H1 (cell line): ENCODE measurements at regions not wholly inside any gene's neighbourhood (a gene's known extent, or its start where the extent isn't known, plus 50 kb on each side); places are given as distances from the start of the nearest gene placed in this dataset.

Experiments
- CTCF ChIA-PET: fragments of 300-600 bp; sonication (Branson Sonifier 250); formaldehyde crosslinking; loops from one replicate; lab custom pipeline; 2021; ENCODE audit not compliant: partially characterized antibody; lab: Charles Lee
- POLR2A ChIA-PET: fragments of 300-600 bp; sonication (Branson Sonifier 250); formaldehyde crosslinking; loops from one replicate; lab custom pipeline; 2021; ENCODE audit warnings: inconsistent platforms; ENCODE audit not compliant: partially characterized antibody; lab: Charles Lee
- DNase-seq, 2 experiments: peaks; one replicate each; pipeline versions ENCODE4 v3.0.0 to v3.0.0-alpha.2; 2010 to 2022; ENCODE audit warnings: low spot score in 2 of 2, low read depth in 1 of 2, mixed read lengths in 1 of 2
- FAIRE-seq: peaks from 2 replicates; lab custom pipeline; 2011; peaks lifted over from hg19 to GRCh38; lab: Jason Lieb, UNC
- H2AFZ ChIP-seq: 2 replicates; pipeline ENCODE4 v1.8.1; 2012; ENCODE audit warnings: low read length, inconsistent platforms
- H2AK5ac ChIP-seq: 2 replicates; pipeline ENCODE4 v1.6.1; 2013; ENCODE audit warnings: low read depth, low read length
- H2BK120ac ChIP-seq: replicated peaks from 2 replicates; pipeline ENCODE3; 2013; ENCODE audit warnings: low read depth, low read length, inconsistent platforms
- H2BK12ac ChIP-seq: 2 replicates; pipeline ENCODE4 v1.6.1; 2013; ENCODE audit warnings: low read depth, low read length
- H2BK15ac ChIP-seq: 2 replicates; pipeline ENCODE4 v1.6.1; 2013; ENCODE audit warnings: low read length
- H2BK20ac ChIP-seq: 2 replicates; pipeline ENCODE4 v1.6.1; 2013; ENCODE audit warnings: low read length
- H2BK5ac ChIP-seq: 2 replicates; pipeline ENCODE4 v1.6.1; 2013; ENCODE audit warnings: low read depth, low read length
- H3K14ac ChIP-seq: 2 replicates; pipeline ENCODE4 v1.6.1; 2013; ENCODE audit warnings: inconsistent platforms; ENCODE audit not compliant: insufficient read length
- H3K18ac ChIP-seq: 2 replicates; pipeline ENCODE4 v1.6.1; 2013; ENCODE audit warnings: low read length; ENCODE audit errors: extremely low read depth
- H3K23ac ChIP-seq: 2 replicates; pipeline ENCODE4 v1.6.1; 2013; ENCODE audit warnings: inconsistent platforms; ENCODE audit not compliant: insufficient read length
- H3K23me2 ChIP-seq: 2 replicates; pipeline ENCODE4 v1.6.1; 2013; ENCODE audit warnings: low read depth, low read length
- H3K27ac ChIP-seq: 2 replicates; pipeline ENCODE4 v1.6.1; 2011; ENCODE audit warnings: low read depth, low read length, inconsistent platforms
- H3K27me3 ChIP-seq, 4 experiments: replicated peaks in 1 of 4; 1 replicate in 1 of 4; 2 replicates in 3 of 4; pipeline versions ENCODE4 v1.6.1 to v1.8.1; 2011 to 2013; ENCODE audit warnings: low read length in 3 of 4, mild to moderate bottlenecking in 3 of 4, inconsistent platforms in 2 of 4, mixed read lengths in 2 of 4, moderate library complexity in 1 of 4; ENCODE audit not compliant: control insufficient read depth in 3 of 4, insufficient read depth in 3 of 4; ENCODE audit errors: extremely low read depth in 1 of 4
- H3K36me3 ChIP-seq, 4 experiments: 2 replicates each; pipeline versions ENCODE4 v1.6.1 to v1.8.1; 2011 to 2013; ENCODE audit warnings: mild to moderate bottlenecking in 4 of 4, low read length in 3 of 4, moderate library complexity in 2 of 4, control low read depth in 1 of 4, inconsistent platforms in 1 of 4; ENCODE audit not compliant: insufficient read depth in 4 of 4, control insufficient read depth in 2 of 4
- H3K4ac ChIP-seq: replicated peaks from 2 replicates; pipeline ENCODE3; 2013; ENCODE audit warnings: low read length, low read depth, mixed read lengths, inconsistent platforms; ENCODE audit not compliant: insufficient read length
- H3K4me1 ChIP-seq, 4 experiments: replicated peaks in 1 of 4; 1 replicate in 1 of 4; 2 replicates in 3 of 4; pipeline versions ENCODE4 v1.6.1 to v1.8.1; 2011 to 2013; ENCODE audit warnings: low read length in 3 of 4, inconsistent platforms in 2 of 4, mixed read lengths in 1 of 4; ENCODE audit not compliant: insufficient read depth in 4 of 4, control insufficient read depth in 3 of 4
- H3K4me2 ChIP-seq, 2 experiments: 2 replicates each; pipeline versions ENCODE4 v1.6.1 to v1.8.1; 2011 to 2013; ENCODE audit warnings: low read depth in 2 of 2, low read length in 2 of 2, control low read depth in 1 of 2, inconsistent platforms in 1 of 2, mild to moderate bottlenecking in 1 of 2; ENCODE audit not compliant: insufficient read depth in 1 of 2
- H3K4me3 ChIP-seq, 4 experiments: fragments of 200-600, 300-600 bp in 1 of 4; sonication (generic), shearing (Covaris generic), sonication (Bioruptor Twin) in 1 of 4; 2 replicates each; pipeline versions ENCODE4 v1.5.1 to v1.8.1; 2011 to 2016; ENCODE audit warnings: low read length in 4 of 4, low read depth in 3 of 4, control low read depth in 2 of 4, inconsistent platforms in 2 of 4, mild to moderate bottlenecking in 2 of 4, mixed read lengths in 1 of 4, moderate library complexity in 1 of 4; ENCODE audit not compliant: insufficient read depth in 2 of 4; ENCODE audit errors: extremely low read depth in 1 of 4
- H3K56ac ChIP-seq: replicated peaks from 2 replicates; pipeline ENCODE3; 2013; ENCODE audit warnings: low read depth, mild to moderate bottlenecking, mixed read lengths, low read length, inconsistent platforms; ENCODE audit not compliant: insufficient read length
- H3K79me1 ChIP-seq: 2 replicates; pipeline ENCODE4 v1.6.1; 2013; ENCODE audit warnings: low read depth, low read length, control low read depth
- H3K79me2 ChIP-seq, 2 experiments: 2 replicates each; pipeline versions ENCODE4 v1.6.1 to v1.8.1; 2012 to 2013; ENCODE audit warnings: low read length in 2 of 2, mild to moderate bottlenecking in 2 of 2, inconsistent platforms in 1 of 2; ENCODE audit not compliant: insufficient read depth in 2 of 2, control insufficient read depth in 1 of 2
- H3K9ac ChIP-seq, 4 experiments: replicated peaks in 1 of 4; 1 replicate in 1 of 4; 2 replicates in 3 of 4; pipeline versions ENCODE4 v1.6.1 to v1.8.1; 2011 to 2013; ENCODE audit warnings: low read depth in 3 of 4, low read length in 3 of 4, control low read depth in 2 of 4, mild to moderate bottlenecking in 2 of 4, moderate library complexity in 2 of 4, inconsistent platforms in 1 of 4; ENCODE audit errors: extremely low read depth in 1 of 4
- H3K9me3 ChIP-seq, 2 experiments: 2 replicates each; pipeline versions ENCODE4 v1.6.1 to v1.8.1; 2012 to 2013; ENCODE audit warnings: mild to moderate bottlenecking in 2 of 2, moderate library complexity in 2 of 2, control low read depth in 1 of 2, inconsistent platforms in 1 of 2, low read depth in 1 of 2, low read length in 1 of 2, mixed read lengths in 1 of 2; ENCODE audit not compliant: insufficient read depth in 2 of 2
- H4K20me1 ChIP-seq, 2 experiments: replicated peaks in 1 of 2; 2 replicates each; pipeline versions ENCODE3 to v1.8.1; 2011 to 2013; ENCODE audit warnings: inconsistent platforms in 2 of 2, low read length in 2 of 2, mild to moderate bottlenecking in 1 of 2; ENCODE audit not compliant: insufficient read depth in 2 of 2, control insufficient read depth in 1 of 2
- H4K5ac ChIP-seq: 2 replicates; pipeline ENCODE4 v1.6.1; 2013; ENCODE audit warnings: low read length, low read depth, mixed read lengths, inconsistent platforms; ENCODE audit not compliant: insufficient read length
- H4K8ac ChIP-seq: 2 replicates; pipeline ENCODE4 v1.8.0; 2013; ENCODE audit warnings: mild to moderate bottlenecking, moderate library complexity, low read length, inconsistent platforms; ENCODE audit not compliant: insufficient read depth; ENCODE audit errors: extremely low read depth
- H4K91ac ChIP-seq: replicated peaks from 2 replicates; pipeline ENCODE3; 2013; ENCODE audit warnings: low read length, mixed read lengths, inconsistent platforms; ENCODE audit not compliant: insufficient read length
- CHD2 ChIP-seq: IDR thresholded peaks from 2 replicates; pipeline ENCODE4 v1.6.1; 2012; ENCODE audit warnings: low read length, improper control_type of control experiment
- POLR2A ChIP-seq, 2 experiments: IDR thresholded peaks; 1 replicate in 1 of 2; 2 replicates in 1 of 2; pipeline ENCODE4 v1.6.1; 2011; ENCODE audit warnings: low read depth in 2 of 2, low read length in 2 of 2, mild to moderate bottlenecking in 2 of 2; ENCODE audit errors: control extremely low read depth in 1 of 2
- RBBP5 ChIP-seq: IDR thresholded peaks from 2 replicates; pipeline ENCODE4 v1.7.1; 2012; ENCODE audit warnings: low read depth, mild to moderate bottlenecking, inconsistent platforms, low read length, moderate library complexity, borderline replicate concordance
- RNF2 ChIP-seq: fragments of 200-900, 300-1000 bp; sonication (generic); IDR thresholded peaks from 2 replicates; pipeline ENCODE4 v1.7.1; 2016; ENCODE audit warnings: borderline replicate concordance, low read depth, mild to moderate bottlenecking, antibody characterized with exemption, low read length; ENCODE audit not compliant: poor library complexity, severe bottlenecking; ENCODE audit errors: missing control alignments
- SIN3A ChIP-seq, 2 experiments: IDR thresholded peaks in 1 of 2; conservative IDR thresholded peaks in 1 of 2; 2 replicates each; pipeline ENCODE4 v1.6.1; 2011 to 2012; ENCODE audit warnings: low read length in 2 of 2, improper control_type of control experiment in 1 of 2, low read depth in 1 of 2, mild to moderate bottlenecking in 1 of 2
- WGBS, 2 experiments: shearing (Covaris generic) in 1 of 2; methylation state at CpG; one replicate each; pipeline versions ENCODE4 v1.1.6 to v1.1.7; 2013 to 2015; ENCODE audit warnings: low lambda C conversion rate in 2 of 2, mixed read lengths in 2 of 2, inconsistent platforms in 1 of 2, low coverage in 1 of 2, missing lambda C conversion rate in 1 of 2; ENCODE audit not compliant: insufficient replicate concordance in 2 of 2, insufficient coverage in 1 of 2, insufficient read length in 1 of 2; ENCODE audit errors: extremely low coverage in 1 of 2, missing lambda C conversion rate in 1 of 2; 5-methylcytosine and 5-hydroxymethylcytosine counted together

DNA sequence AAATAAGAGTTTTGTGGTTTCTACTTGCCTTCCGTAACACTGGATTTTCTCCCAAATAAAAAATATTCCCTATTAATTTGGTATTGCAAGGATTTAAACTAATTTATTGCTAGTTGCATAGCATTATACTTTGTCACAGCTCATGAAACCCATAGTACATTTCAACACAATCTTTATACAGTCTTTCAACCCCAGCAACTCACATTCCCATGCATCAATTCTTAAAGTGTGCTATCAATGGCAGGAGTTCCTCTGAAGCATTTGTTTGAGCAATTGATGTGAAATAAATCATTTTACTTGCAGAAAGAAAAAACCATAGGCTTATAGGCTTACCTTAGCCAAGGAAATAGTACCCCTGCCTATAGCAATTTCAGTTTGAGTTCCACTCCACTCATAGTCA, 251.9 kb downstream of the PAPSS1 start:
- no peak overlapping the region for H4K91ac ChIP-seq
- POLR2A ChIA-PET, result no interaction called here
- FAIRE-seq (no peak), DNase-seq (no peak)
- no peak overlapping the region for H2AFZ ChIP-seq
- no peak overlapping the region for H4K8ac ChIP-seq
- H3K79me1 ChIP-seq, result no peaks in the 10 kb centered on the region
- H3K18ac ChIP-seq, result no peak overlapping the region
- 91% methylated on average over 1 of the region's 1 CpG; no CpG with 5 or more reads in 1 of the 2 experiments for WGBS, 2 experiments
- no peak overlapping the region for H3K4me2 ChIP-seq
- no peak overlapping the region for H3K27ac ChIP-seq
- H2AK5ac ChIP-seq, result no peak overlapping the region
- no peak overlapping the region for H2BK20ac ChIP-seq
- no peaks in the 10 kb centered on the region for H3K4me1 ChIP-seq
- H3K9ac ChIP-seq, result no peak overlapping the region
- H3K9me3 ChIP-seq, result no peaks in the 10 kb centered on the region
- H2BK12ac ChIP-seq, result no peak overlapping the region
- TF ChIP-seq POLR2A (IDR thresholded peaks at IDR 0.05; ENCODE audit: control extremely low read depth in 1 of 2, low read depth in 2 of 2, low read length in 2 of 2) (no peak), RNF2 (no peak), CHD2 (no peak), SIN3A (conservative IDR thresholded peaks at IDR 0.05 in 1 of 2, IDR thresholded peaks at IDR 0.05 in 1 of 2; ENCODE audit: low read depth in 1 of 2, low read length in 2 of 2) (no peak), RBBP5 (no peak)
- no peak overlapping the region for H3K14ac ChIP-seq
- no peaks in the 10 kb centered on the region for H3K23me2 ChIP-seq
- H3K4me3 ChIP-seq, result no peak overlapping the region
- no peaks in the 10 kb centered on the region for H3K36me3 ChIP-seq
- H3K23ac ChIP-seq, result no peak overlapping the region
- no peak overlapping the region for H2BK120ac ChIP-seq
- no peak overlapping the region for H3K56ac ChIP-seq
- H4K20me1 ChIP-seq, result no peaks in the 10 kb centered on the region
- no peak overlapping the region for H2BK5ac ChIP-seq
- no peak overlapping the region for H2BK15ac ChIP-seq
- H3K27me3 ChIP-seq, result no peaks in the 10 kb centered on the region
- CTCF ChIA-PET, result interaction anchor here (0.6 to 1.5 kb wide), 3 partner anchors 38 to 671 kb away, joined by 3 to 5 read pairs (median 3); no protein-coding TSS in a partner anchor
- H3K79me2 ChIP-seq, result no peaks in the 10 kb centered on the region
- no peak overlapping the region for H4K5ac ChIP-seq
- no peak overlapping the region for H3K4ac ChIP-seq
